ENCODE measurements at regions not wholly inside any gene's neighbourhood (a gene's known extent, or its start where the extent isn't known, plus 50 kb on each side); places are given as distances from the start of the nearest gene placed in this dataset.

DNA sequence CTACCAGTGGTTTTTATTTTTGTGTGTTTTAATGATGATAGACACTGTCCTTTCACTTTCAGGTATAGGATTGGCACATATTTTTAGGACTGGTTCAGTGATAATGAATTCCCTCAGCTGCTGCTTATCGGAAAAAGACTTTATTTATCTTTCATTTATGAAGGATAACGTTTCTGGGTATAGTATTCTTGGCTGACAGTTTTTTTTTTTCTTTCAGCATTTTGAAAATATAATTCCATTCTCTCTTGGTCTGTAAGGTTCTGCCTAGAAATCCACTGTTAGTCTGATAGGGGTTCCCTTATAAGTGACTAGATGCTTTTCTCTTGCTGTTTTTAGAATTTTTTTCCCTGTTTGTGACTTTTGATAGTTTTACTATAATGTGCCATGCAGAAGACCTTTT lies 313.1 kb downstream of the TENT5A start:
- no peak for FAIRE-seq
- Histone ChIP-seq H3K4me3 (ENCODE audit: low read depth, low read length) (no peak overlapping the region), H3K36me3 (ENCODE audit: control insufficient read depth, insufficient read depth, low read length) (no peaks in the 10 kb centered on the region), H3K27me3 (ENCODE audit: control insufficient read depth, insufficient read depth, low read length) (no peaks in the 10 kb centered on the region)
- DNase-seq (ENCODE audit: low read depth), result no peak
- TF ChIP-seq, protein P1, sequence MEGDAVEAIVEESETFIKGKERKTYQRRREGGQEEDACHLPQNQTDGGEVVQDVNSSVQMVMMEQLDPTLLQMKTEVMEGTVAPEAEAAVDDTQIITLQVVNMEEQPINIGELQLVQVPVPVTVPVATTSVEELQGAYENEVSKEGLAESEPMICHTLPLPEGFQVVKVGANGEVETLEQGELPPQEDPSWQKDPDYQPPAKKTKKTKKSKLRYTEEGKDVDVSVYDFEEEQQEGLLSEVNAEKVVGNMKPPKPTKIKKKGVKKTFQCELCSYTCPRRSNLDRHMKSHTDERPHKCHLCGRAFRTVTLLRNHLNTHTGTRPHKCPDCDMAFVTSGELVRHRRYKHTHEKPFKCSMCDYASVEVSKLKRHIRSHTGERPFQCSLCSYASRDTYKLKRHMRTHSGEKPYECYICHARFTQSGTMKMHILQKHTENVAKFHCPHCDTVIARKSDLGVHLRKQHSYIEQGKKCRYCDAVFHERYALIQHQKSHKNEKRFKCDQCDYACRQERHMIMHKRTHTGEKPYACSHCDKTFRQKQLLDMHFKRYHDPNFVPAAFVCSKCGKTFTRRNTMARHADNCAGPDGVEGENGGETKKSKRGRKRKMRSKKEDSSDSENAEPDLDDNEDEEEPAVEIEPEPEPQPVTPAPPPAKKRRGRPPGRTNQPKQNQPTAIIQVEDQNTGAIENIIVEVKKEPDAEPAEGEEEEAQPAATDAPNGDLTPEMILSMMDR (IDR thresholded peaks at IDR 0.05; ENCODE audit: insufficient read depth, low read length, severe bottlenecking), result no peak

DNA sequence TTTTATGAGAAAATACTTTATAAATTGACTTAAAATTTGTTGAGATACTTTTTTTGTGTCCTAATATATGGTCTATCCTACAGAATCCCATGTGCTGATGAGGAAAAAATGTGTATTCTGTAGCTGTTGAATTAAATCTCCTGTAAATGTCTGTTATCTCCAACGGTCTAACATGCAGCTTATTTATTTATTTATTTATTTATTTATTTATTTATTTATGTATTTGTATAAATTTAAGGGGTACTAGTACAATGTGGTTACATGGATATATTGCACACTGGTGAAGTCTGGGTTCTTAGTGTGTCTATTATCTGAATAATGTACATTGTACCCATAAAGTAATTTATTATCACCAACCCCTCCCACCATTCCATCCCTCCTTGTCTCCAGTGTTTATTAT lies 315.5 kb downstream of the TENT5A start:
- DNase-seq (ENCODE audit: low read depth) (no peak), FAIRE-seq (no peak)
- no peak overlapping the region for H3K4me3 ChIP-seq (ENCODE audit: low read depth, low read length)
- TF ChIP-seq, protein P1 (IDR thresholded peaks at IDR 0.05; ENCODE audit: insufficient read depth, low read length, severe bottlenecking), result no peak
- no peaks in the 10 kb centered on the region for H3K27me3 ChIP-seq (ENCODE audit: control insufficient read depth, insufficient read depth, low read length)
- H3K36me3 ChIP-seq (ENCODE audit: control insufficient read depth, insufficient read depth, low read length), result no peaks in the 10 kb centered on the region

DNA sequence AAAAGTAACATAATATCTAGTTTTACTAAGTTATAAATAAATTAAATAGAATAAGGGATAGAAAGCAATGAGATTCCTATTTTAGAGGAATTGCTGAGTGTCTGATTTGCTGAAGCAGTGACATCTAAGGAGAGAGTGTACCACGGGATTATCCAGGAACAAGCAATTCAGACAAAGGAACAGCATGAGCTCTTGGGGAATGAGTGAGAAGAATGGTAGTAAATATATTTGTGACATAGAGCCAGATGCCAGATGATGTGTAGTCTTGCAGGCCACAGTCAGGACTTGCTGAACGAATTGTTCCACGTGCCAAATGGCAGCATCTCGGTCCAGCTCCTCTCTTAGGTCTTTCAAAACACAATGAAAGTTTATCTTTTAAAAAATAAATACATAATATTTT lies 339.2 kb downstream of the TENT5A start:
- TF ChIP-seq, protein P1 (IDR thresholded peaks at IDR 0.05; ENCODE audit: insufficient read depth, low read length, severe bottlenecking), result no peak
- no peaks in the 10 kb centered on the region for H3K36me3 ChIP-seq (ENCODE audit: control insufficient read depth, insufficient read depth, low read length)
- H3K27me3 ChIP-seq (ENCODE audit: control insufficient read depth, insufficient read depth, low read length), result no peaks in the 10 kb centered on the region
- no peak for FAIRE-seq
- H3K4me3 ChIP-seq (ENCODE audit: low read depth, low read length), result no peak overlapping the region
- no peak for DNase-seq (ENCODE audit: low read depth)

DNA sequence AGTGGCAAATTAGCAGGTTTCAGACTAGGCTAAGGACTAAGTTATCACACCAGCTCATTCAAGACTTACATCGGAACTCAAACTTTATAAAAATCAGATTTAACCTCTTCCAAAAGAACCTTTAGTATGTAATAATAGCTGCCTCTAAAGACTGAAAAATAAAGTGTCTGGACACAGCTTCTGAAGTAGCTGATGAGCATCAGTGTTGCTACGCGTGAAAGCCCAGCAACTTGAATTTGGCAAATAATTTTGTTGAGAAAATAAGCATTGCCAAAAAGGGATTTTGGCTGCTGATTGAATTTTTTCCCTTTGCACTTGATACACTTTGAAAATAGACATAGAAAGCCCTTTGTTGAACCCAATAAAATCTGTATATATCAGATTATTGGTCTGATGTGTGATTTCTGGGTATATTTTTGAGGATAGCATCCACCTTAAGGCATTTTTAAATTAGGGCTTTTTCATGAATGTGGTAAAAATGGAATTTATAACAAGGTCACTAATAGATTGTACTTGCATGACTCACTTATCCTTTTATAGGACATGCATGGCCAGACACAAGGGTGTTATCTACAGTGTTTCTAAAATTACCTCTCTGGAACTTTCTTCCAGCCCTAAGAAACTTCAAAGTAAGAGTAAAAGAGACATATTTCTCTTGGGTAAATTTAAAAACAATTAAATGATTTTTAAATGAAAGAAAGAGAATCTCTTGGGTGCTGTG lies 350.4 kb downstream of the TENT5A start:
- H3K36me3 ChIP-seq (ENCODE audit: control insufficient read depth, insufficient read depth, low read length), result no peaks in the 10 kb centered on the region
- no peak overlapping the region for H3K4me3 ChIP-seq (ENCODE audit: low read depth, low read length)
- TF ChIP-seq, protein P1 (IDR thresholded peaks at IDR 0.05; ENCODE audit: insufficient read depth, low read length, severe bottlenecking), result no peak
- FAIRE-seq (no peak), DNase-seq (ENCODE audit: low read depth) (no peak)
- H3K27me3 ChIP-seq (ENCODE audit: control insufficient read depth, insufficient read depth, low read length), result no peaks in the 10 kb centered on the region

DNA sequence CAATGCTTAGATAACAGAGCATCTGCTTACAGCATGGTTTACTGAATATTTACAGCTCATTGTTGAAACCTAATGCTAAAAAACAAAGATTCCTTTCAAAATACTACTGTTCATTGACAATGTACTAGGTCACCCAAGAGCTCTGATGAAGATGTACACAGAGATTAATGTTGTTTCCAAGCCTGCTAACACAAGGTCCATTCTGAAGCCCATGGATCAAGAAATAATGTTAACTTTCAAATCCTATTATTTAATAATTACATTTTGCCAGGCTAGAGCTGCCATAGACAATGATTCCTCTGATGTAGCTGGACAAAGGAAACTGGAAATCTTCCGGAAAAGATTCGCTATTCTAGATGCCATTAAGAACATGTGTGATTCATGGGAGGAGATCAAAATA lies 355.6 kb downstream of the TENT5A start:
- no peaks in the 10 kb centered on the region for H3K36me3 ChIP-seq (ENCODE audit: control insufficient read depth, insufficient read depth, low read length)
- H3K27me3 ChIP-seq (ENCODE audit: control insufficient read depth, insufficient read depth, low read length), result no peaks in the 10 kb centered on the region
- FAIRE-seq (no peak), DNase-seq (ENCODE audit: low read depth) (no peak)
- TF ChIP-seq, protein P1 (IDR thresholded peaks at IDR 0.05; ENCODE audit: insufficient read depth, low read length, severe bottlenecking), result no peak
- H3K4me3 ChIP-seq (ENCODE audit: low read depth, low read length), result no peak overlapping the region

DNA sequence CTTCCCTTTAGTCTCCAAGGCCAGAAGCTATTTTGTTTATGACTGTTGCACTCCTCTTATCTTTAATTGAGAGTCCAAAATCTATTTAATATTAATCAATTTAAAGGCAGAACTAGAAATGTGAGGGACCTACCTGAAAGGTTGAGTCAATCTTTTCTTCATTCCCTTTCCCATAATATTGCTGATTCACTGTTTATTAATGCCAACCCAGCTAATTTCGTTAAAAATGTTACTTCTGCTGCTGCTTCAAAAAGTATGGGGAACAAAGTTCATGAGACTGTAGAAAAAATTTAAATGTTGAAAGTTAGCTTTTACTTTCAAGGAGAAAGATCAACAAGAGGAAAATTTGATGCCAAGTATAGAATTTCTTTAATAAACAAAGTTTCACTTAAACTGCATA lies 365.3 kb downstream of the TENT5A start:
- TF ChIP-seq, protein P1 (IDR thresholded peaks at IDR 0.05; ENCODE audit: insufficient read depth, low read length, severe bottlenecking), result no peak
- no peak overlapping the region for H3K4me3 ChIP-seq (ENCODE audit: low read depth, low read length)
- no peak for DNase-seq (ENCODE audit: low read depth)
- H3K36me3 ChIP-seq (ENCODE audit: control insufficient read depth, insufficient read depth, low read length), result no peaks in the 10 kb centered on the region
- FAIRE-seq, result no peak
- H3K27me3 ChIP-seq (ENCODE audit: control insufficient read depth, insufficient read depth, low read length), result no peaks in the 10 kb centered on the region
